ENCODE measurements at regions not wholly inside any gene's neighbourhood (a gene's known extent, or its start where the extent isn't known, plus 50 kb on each side); places are given as distances from the start of the nearest gene placed in this dataset.

DNA sequence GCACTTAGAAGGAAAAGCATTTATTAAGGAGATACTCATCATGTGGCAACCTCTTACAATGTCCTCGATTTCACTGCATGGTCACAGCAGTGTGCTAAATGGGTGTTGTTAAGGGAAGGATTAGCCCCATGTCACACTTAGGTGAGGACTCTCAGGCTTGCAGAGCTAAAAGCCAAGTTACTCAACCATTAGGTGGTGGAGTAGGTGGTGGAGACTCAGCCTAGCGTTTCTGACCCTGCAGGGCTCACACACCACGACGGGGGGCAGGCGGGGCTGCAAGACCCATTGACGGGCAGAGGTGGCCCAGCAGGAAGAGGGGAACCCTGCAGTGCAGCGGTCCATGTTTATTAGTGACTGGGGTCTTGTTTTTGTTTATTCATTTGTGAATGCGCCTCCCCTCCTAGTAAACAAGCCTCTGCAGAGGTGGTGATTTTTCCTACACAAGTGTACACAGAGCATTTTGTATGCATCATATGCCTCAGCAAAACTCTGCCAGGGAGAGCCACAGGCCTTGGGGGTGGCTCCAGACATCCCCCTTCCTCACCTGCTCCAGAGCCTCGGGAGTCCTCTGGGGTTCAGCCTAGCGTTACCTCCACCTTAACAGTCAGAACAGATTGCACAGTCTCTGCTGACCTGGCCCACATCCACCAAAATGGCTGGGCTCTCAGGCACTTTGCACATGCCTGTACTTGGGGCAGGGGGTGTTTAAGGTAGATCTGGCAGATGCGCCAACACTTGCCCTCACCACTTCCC is 216.7 kb downstream of the C16orf95 start (continued):
- TF ChIP-seq, protein P1, sequence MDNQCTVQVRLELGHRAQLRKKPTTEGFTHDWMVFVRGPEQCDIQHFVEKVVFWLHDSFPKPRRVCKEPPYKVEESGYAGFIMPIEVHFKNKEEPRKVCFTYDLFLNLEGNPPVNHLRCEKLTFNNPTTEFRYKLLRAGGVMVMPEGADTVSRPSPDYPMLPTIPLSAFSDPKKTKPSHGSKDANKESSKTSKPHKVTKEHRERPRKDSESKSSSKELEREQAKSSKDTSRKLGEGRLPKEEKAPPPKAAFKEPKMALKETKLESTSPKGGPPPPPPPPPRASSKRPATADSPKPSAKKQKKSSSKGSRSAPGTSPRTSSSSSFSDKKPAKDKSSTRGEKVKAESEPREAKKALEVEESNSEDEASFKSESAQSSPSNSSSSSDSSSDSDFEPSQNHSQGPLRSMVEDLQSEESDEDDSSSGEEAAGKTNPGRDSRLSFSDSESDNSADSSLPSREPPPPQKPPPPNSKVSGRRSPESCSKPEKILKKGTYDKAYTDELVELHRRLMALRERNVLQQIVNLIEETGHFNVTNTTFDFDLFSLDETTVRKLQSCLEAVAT (IDR thresholded peaks at IDR 0.05): no peak
- TF ChIP-seq CREB1 (IDR thresholded peaks at IDR 0.05; ENCODE audit: low read depth) (no peak), ZNF217 (IDR thresholded peaks at IDR 0.05) (no peak), BMI1 (IDR thresholded peaks at IDR 0.05; ENCODE audit: borderline replicate concordance) (no peak)

DNA sequence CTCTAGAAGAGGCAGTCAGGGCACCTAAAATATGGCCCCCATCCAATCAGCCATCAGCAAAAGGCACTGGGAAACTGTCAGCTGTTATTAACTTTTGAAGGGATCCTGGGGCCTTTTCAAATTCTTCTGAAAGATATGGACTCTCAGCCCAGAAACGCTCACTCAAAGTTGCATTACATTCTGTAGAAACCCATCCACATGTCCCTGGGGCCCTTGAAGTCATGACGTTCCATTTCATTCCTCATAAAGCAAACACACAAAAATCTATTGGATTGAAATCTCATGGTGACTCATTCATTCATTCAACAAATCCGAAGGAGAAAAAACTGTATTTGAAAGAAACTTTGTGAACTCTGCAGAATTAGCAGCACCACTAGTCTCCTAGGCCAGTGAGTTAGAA is 215.3 kb downstream of the C16orf95 start:
- Histone ChIP-seq H3K27ac (ENCODE audit: control insufficient read depth, insufficient read depth) (no peak overlapping the region), H4K20me1 (ENCODE audit: control insufficient read depth, insufficient read depth) (no peaks in the 10 kb centered on the region), H3K27me3 (replicated peaks in 1 of 2; ENCODE audit: control insufficient read depth in 2 of 2, insufficient read depth in 2 of 2, low read length in 1 of 2) (no peaks in the 10 kb centered on the region; a peak in 1 of 4 replicates), H3K4me1 (ENCODE audit: control insufficient read depth, insufficient read depth, low read length) (no peaks in the 10 kb centered on the region), H3K79me2 (ENCODE audit: control insufficient read depth, insufficient read depth, low read length) (no peaks in the 10 kb centered on the region), H3K36me3 (ENCODE audit: control insufficient read depth in 2 of 2, insufficient read depth in 2 of 2, low read length in 1 of 2) (no peaks in the 10 kb centered on the region), H3K9me3 (replicated peaks; ENCODE audit: control insufficient read depth, insufficient read depth, low read length) (no peaks in the 10 kb centered on the region), H3K4me3 (no peak overlapping the region), H3K9ac (ENCODE audit: control insufficient read depth, insufficient read depth, low read length) (no peak overlapping the region), H3K4me2 (ENCODE audit: control insufficient read depth, insufficient read depth) (no peak overlapping the region), H2AFZ (ENCODE audit: control insufficient read depth, low read depth, low read length) (no peak overlapping the region)
- no peak for FAIRE-seq
- in situ Hi-C loops (cut with MboI): no loop called here
- CTCF ChIA-PET: no interaction called here
- RAD21 ChIA-PET (ENCODE audit: unreplicated experiment): no interaction called here
- no TSS peak for BruUV-seq (replicated peaks)
- no peak for ATAC-seq
- SMC1A ChIA-PET (ENCODE audit: uncharacterized antibody, unreplicated experiment): no interaction called here
- intact Hi-C loops (cut with micrococcal nuclease; ENCODE audit: unreplicated experiment): no loop called here
- WGBS (ENCODE audit: insufficient coverage, insufficient replicate concordance, low lambda C conversion rate, missing lambda C conversion rate): 25% methylated on average over 3 of the region's 3 CpGs
- POLR2A ChIA-PET: no interaction called here
- DNase-seq (ENCODE audit: low read depth, low spot score): no peak
- no peak for TF ChIP-seq FOS (IDR thresholded peaks at IDR 0.05; ENCODE audit: borderline replicate concordance, extremely low read depth, insufficient read length)
- TF ChIP-seq CHD2 (IDR thresholded peaks at IDR 0.05; ENCODE audit: borderline replicate concordance, low read depth, low read length): no peak
- TF ChIP-seq SREBF1 (IDR thresholded peaks at IDR 0.05; ENCODE audit: low read length): no peak
- TF ChIP-seq POLR2AphosphoS2 (IDR thresholded peaks at IDR 0.05; ENCODE audit: low read depth, low read length): no peak
- TF ChIP-seq RBBP5 (conservative IDR thresholded peaks at IDR 0.05): no peak
- TF ChIP-seq, protein P2, sequence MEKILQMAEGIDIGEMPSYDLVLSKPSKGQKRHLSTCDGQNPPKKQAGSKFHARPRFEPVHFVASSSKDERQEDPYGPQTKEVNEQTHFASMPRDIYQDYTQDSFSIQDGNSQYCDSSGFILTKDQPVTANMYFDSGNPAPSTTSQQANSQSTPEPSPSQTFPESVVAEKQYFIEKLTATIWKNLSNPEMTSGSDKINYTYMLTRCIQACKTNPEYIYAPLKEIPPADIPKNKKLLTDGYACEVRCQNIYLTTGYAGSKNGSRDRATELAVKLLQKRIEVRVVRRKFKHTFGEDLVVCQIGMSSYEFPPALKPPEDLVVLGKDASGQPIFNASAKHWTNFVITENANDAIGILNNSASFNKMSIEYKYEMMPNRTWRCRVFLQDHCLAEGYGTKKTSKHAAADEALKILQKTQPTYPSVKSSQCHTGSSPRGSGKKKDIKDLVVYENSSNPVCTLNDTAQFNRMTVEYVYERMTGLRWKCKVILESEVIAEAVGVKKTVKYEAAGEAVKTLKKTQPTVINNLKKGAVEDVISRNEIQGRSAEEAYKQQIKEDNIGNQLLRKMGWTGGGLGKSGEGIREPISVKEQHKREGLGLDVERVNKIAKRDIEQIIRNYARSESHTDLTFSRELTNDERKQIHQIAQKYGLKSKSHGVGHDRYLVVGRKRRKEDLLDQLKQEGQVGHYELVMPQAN (conservative IDR thresholded peaks at IDR 0.05): no peak
- TF ChIP-seq RB1 (IDR thresholded peaks at IDR 0.05; ENCODE audit: borderline replicate concordance): no peak
- TF ChIP-seq RFX5 (IDR thresholded peaks at IDR 0.05; ENCODE audit: low read depth, low read length): no peak
- TF ChIP-seq, protein P3, sequence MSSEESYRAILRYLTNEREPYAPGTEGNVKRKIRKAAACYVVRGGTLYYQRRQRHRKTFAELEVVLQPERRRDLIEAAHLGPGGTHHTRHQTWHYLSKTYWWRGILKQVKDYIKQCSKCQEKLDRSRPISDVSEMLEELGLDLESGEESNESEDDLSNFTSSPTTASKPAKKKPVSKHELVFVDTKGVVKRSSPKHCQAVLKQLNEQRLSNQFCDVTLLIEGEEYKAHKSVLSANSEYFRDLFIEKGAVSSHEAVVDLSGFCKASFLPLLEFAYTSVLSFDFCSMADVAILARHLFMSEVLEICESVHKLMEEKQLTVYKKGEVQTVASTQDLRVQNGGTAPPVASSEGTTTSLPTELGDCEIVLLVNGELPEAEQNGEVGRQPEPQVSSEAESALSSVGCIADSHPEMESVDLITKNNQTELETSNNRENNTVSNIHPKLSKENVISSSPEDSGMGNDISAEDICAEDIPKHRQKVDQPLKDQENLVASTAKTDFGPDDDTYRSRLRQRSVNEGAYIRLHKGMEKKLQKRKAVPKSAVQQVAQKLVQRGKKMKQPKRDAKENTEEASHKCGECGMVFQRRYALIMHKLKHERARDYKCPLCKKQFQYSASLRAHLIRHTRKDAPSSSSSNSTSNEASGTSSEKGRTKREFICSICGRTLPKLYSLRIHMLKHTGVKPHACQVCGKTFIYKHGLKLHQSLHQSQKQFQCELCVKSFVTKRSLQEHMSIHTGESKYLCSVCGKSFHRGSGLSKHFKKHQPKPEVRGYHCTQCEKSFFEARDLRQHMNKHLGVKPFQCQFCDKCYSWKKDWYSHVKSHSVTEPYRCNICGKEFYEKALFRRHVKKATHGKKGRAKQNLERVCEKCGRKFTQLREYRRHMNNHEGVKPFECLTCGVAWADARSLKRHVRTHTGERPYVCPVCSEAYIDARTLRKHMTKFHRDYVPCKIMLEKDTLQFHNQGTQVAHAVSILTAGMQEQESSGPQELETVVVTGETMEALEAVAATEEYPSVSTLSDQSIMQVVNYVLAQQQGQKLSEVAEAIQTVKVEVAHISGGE (CRISPR knock-in tag; IDR thresholded peaks at IDR 0.05): no peak
- no peak for TF ChIP-seq SMAD1 (IDR thresholded peaks at IDR 0.05; ENCODE audit: low read depth, partially characterized antibody)
- TF ChIP-seq NR2F1 (conservative IDR thresholded peaks at IDR 0.05): no peak
- no peak for TF ChIP-seq IKZF2 (IDR thresholded peaks at IDR 0.05)
- no peak for TF ChIP-seq PML (IDR thresholded peaks at IDR 0.05; ENCODE audit: low read length)
